ENCODE measurements at regions not wholly inside any gene's neighbourhood (a gene's known extent, or its start where the extent isn't known, plus 50 kb on each side); places are given as distances from the start of the nearest gene placed in this dataset.

DNA sequence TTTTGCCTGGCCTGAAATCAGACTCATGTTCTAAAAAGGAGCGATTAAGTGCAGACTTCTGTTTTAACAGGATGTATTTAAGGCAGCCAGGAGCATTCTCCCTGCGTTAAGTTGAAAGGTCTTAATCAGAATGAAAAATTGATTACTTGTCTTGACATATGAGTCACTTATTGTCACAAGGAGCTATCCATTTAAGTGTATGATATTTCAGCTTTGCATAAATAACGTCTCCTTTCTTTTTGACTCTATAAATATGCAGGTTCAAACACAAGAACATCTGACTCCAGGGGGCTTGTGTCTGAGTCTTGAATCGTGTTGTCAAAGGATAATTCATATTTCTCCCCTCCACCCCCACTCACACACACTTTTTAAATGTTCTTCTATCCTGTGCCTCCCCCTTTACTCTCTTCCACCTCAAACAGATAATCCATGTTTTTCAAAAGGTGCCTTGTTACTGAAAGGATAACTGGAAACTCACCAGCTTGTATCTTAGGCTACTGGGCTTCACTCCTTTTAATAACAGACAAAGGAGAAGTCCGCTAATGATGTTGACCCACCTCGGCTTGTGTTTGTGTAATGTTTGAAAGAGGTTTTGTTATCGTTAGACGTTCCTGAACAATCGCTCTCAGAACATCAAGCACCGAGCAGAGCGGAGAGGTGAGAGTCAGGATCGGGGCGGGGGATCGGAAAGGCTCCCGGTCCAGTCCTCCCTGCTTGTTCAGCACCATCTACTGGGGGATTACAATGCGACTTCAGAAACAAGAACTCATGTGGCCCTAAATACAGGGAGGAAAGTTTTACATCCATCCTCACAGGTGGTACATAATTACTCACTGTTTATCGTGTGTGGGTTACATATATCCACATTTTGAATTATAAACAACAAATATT is 107.5 kb upstream of the RPL34 start:
- peak in 3 of 6 experiments; percentile 15 to 30 (median 18) for TF ChIP-seq CTCF (IDR thresholded peaks at IDR 0.05)
- TF ChIP-seq POLR2A (IDR thresholded peaks at IDR 0.05): no peak
